CD14-positive monocyte (primary cell): ENCODE measurements at regions not wholly inside any gene's neighbourhood (a gene's known extent, or its start where the extent isn't known, plus 50 kb on each side); places are given as distances from the start of the nearest gene placed in this dataset.

Experiments used
- DNase-seq, 3 donors: peaks; one replicate each; pipeline ENCODE4 v3.0.0-alpha.2; 2011 to 2022
- H2AFZ ChIP-seq: 2 replicates; pipeline ENCODE4 v1.6.0; 2012; ENCODE audit warnings: mild to moderate bottlenecking, low read depth, low read length, inconsistent platforms; ENCODE audit not compliant: insufficient read depth, poor library complexity, severe bottlenecking
- H3K27ac ChIP-seq, 2 donors: 1 replicate in 1 of 2; 2 replicates in 1 of 2; pipeline ENCODE4 v1.5.1; 2012 to 2013; ENCODE audit warnings: low read length in 2 of 2, control low read depth in 1 of 2, inconsistent platforms in 1 of 2, low read depth in 1 of 2, mild to moderate bottlenecking in 1 of 2
- H3K27me3 ChIP-seq, 2 donors: one replicate each; pipeline versions ENCODE4 v1.6.0 to v1.6.1; 2011 to 2013; ENCODE audit warnings: low read length in 2 of 2; ENCODE audit not compliant: control insufficient read depth in 2 of 2, insufficient read depth in 2 of 2
- H3K36me3 ChIP-seq, 2 donors: replicated peaks in 1 of 2; 1 replicate in 1 of 2; 2 replicates in 1 of 2; pipeline versions ENCODE4 v1.5.1 to v1.6.1; 2012 to 2013; ENCODE audit warnings: low read length in 2 of 2, control low read depth in 1 of 2, inconsistent platforms in 1 of 2, mild to moderate bottlenecking in 1 of 2; ENCODE audit not compliant: insufficient read depth in 2 of 2, control insufficient read depth in 1 of 2
- H3K4me1 ChIP-seq, 2 donors: 1 replicate in 1 of 2; 2 replicates in 1 of 2; pipeline versions ENCODE4 v1.5.1 to v1.6.1; 2012 to 2013; ENCODE audit warnings: low read length in 2 of 2, control low read depth in 1 of 2, inconsistent platforms in 1 of 2, mild to moderate bottlenecking in 1 of 2, moderate library complexity in 1 of 2; ENCODE audit not compliant: insufficient read depth in 2 of 2, control insufficient read depth in 1 of 2
- H3K4me2 ChIP-seq: replicated peaks from 2 replicates; pipeline ENCODE3; 2012; ENCODE audit warnings: low read length, moderate library complexity, mild to moderate bottlenecking; ENCODE audit not compliant: poor library complexity, severe bottlenecking; ENCODE audit errors: extremely low read depth
- H3K4me3 ChIP-seq, 3 experiments: fragments of 200-600 bp in 1 of 3; sonication (generic) in 1 of 3; replicated peaks in 1 of 3; 1 replicate in 2 of 3; 2 replicates in 1 of 3; pipeline ENCODE4 v1.5.1; 2011 to 2013; ENCODE audit warnings: low read length in 3 of 3, mild to moderate bottlenecking in 3 of 3, control low read depth in 2 of 3, low read depth in 2 of 3, inconsistent platforms in 1 of 3, moderate library complexity in 1 of 3
- H3K79me2 ChIP-seq: 2 replicates; pipeline ENCODE4 v1.6.0; 2012; ENCODE audit warnings: mild to moderate bottlenecking, control low read depth, inconsistent platforms, low read length, moderate library complexity; ENCODE audit not compliant: insufficient read depth
- H3K9ac ChIP-seq: 2 replicates; pipeline ENCODE4 v1.6.0; 2017; ENCODE audit warnings: low read length, mild to moderate bottlenecking; ENCODE audit not compliant: insufficient read depth, poor library complexity, severe bottlenecking
- H3K9me3 ChIP-seq, 2 donors: replicated peaks in 1 of 2; 1 replicate in 1 of 2; 2 replicates in 1 of 2; pipeline versions ENCODE4 v1.5.1 to v1.6.1; 2012 to 2013; ENCODE audit warnings: low read length in 2 of 2, control low read depth in 1 of 2; ENCODE audit not compliant: control insufficient read depth in 1 of 2, insufficient read depth in 1 of 2
- H4K20me1 ChIP-seq: 2 replicates; pipeline ENCODE4 v1.6.0; 2012; ENCODE audit warnings: mild to moderate bottlenecking, low read length, control low read depth, moderate library complexity; ENCODE audit not compliant: insufficient read depth
- H3K27ac Mint-ChIP-seq, 7 donors: one replicate each; pipeline ENCODE4 v1.8.0; 2020; ENCODE audit warnings: mild to moderate bottlenecking in 7 of 7, mixed read lengths in 7 of 7, moderate library complexity in 6 of 7, inconsistent platforms in 2 of 7
- H3K27me3 Mint-ChIP-seq, 3 donors: one replicate each; pipeline ENCODE4 v1.8.0; 2021 to 2022; ENCODE audit warnings: low read depth in 3 of 3, mild to moderate bottlenecking in 3 of 3, mixed read lengths in 3 of 3, moderate library complexity in 3 of 3, inconsistent platforms in 1 of 3
- H3K36me3 Mint-ChIP-seq, 2 donors: one replicate each; pipeline ENCODE4 v1.8.0; 2020; ENCODE audit warnings: mixed read lengths in 2 of 2, inconsistent platforms in 1 of 2, mild to moderate bottlenecking in 1 of 2
- H3K4me1 Mint-ChIP-seq: one replicate; pipeline ENCODE4 v1.8.0; 2020; ENCODE audit warnings: mild to moderate bottlenecking, mixed read lengths
- H3K4me3 Mint-ChIP-seq, 2 donors: one replicate each; pipeline ENCODE4 v1.8.0; 2020; ENCODE audit warnings: mild to moderate bottlenecking in 2 of 2, mixed read lengths in 2 of 2, moderate library complexity in 1 of 2
- H3K9me3 Mint-ChIP-seq, 7 donors: one replicate each; pipeline ENCODE4 v1.8.0; 2020 to 2022; ENCODE audit warnings: mixed read lengths in 7 of 7, mild to moderate bottlenecking in 6 of 7, moderate library complexity in 6 of 7, inconsistent platforms in 2 of 7
- WGBS: methylation state at CpG from one replicate; pipeline ENCODE4 v1.1.5; 2013; ENCODE audit warnings: missing lambda C conversion rate; ENCODE audit not compliant: insufficient coverage; 5-methylcytosine and 5-hydroxymethylcytosine counted together
- intact Hi-C, 2 donors: fragments of 100-400 bp; cut with micrococcal nuclease; formaldehyde crosslinking; loops; one replicate each; pipeline versions ENCODE4 v1.15.0 to v1.15.1; 2023
- TF ChIP-seq, protein P1 (sequence below): fragments of 200-600 bp; IDR thresholded peaks from one replicate; pipeline ENCODE4 v1.8.0; 2022; ENCODE audit warnings: antibody characterized with exemption, mild to moderate bottlenecking

DNA sequence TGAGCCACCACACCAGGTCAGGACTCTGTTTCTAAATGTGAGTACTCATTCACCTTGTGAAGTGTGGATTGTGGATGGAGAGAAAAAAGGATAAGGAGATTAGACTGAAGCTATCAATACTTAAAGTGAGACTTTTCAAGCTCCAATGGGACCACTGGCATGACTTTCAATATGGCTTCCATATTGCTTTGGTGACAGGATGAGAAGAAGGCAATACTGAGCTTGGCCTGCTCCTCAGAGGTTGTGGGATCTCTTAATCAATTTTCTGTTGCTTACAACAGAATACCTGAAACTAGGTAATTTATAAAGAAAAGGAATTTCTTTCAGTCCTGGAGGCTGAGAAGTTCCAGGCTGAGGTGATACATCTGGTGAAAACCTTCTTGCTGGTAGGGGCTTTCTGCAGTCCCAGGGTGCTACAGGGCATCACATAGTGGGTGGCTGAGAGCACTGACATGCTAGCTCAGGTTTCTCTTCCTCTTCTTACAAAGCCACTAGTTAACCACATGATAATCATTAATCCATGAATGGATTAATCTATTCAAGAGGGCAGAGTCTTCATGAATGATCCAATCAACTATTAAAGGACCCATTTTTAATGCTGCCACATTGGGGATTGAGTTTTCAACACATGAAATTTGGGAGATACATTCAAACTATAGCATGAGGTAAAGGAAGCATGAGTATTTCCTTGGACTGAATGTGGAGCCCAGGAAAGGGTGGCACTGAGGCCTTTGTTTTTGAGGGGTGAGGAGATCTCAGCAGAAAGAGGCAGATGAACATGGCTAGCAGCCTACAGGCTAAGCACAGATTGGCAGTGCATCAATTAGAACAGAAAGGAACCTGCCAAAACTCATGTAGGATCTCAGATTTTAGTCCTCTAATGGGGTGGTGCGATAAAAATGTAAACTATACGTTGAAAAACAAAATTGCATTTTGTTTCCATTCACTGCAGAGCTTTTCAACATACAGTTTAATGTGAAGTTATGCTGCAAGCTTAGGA, 274.5 kb downstream of the PIK3C3 start:
- Histone ChIP-seq H3K9ac (no peak overlapping the region), H3K36me3 (no peaks in the 10 kb centered on the region), H3K79me2 (no peaks in the 10 kb centered on the region), H3K27me3 (no peaks in the 10 kb centered on the region), H4K20me1 (no peaks in the 10 kb centered on the region), H3K4me2 (no peak overlapping the region), H3K4me3 (no peak overlapping the region), H2AFZ (no peak overlapping the region), H3K9me3 (no peaks in the 10 kb centered on the region), H3K4me1 (no peaks in the 10 kb centered on the region), H3K27ac (no peak overlapping the region)
- no peaks in the 10 kb centered on the region for H3K4me1 Mint-ChIP-seq
- TF ChIP-seq, protein P1, sequence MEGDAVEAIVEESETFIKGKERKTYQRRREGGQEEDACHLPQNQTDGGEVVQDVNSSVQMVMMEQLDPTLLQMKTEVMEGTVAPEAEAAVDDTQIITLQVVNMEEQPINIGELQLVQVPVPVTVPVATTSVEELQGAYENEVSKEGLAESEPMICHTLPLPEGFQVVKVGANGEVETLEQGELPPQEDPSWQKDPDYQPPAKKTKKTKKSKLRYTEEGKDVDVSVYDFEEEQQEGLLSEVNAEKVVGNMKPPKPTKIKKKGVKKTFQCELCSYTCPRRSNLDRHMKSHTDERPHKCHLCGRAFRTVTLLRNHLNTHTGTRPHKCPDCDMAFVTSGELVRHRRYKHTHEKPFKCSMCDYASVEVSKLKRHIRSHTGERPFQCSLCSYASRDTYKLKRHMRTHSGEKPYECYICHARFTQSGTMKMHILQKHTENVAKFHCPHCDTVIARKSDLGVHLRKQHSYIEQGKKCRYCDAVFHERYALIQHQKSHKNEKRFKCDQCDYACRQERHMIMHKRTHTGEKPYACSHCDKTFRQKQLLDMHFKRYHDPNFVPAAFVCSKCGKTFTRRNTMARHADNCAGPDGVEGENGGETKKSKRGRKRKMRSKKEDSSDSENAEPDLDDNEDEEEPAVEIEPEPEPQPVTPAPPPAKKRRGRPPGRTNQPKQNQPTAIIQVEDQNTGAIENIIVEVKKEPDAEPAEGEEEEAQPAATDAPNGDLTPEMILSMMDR = no peak
- peaks cover 0 to 2% (median 0%) of the 10 kb centered on the region in 3 donors for H3K27me3 Mint-ChIP-seq
- no peak overlapping the region for H3K27ac Mint-ChIP-seq
- no peak for DNase-seq
- peaks cover 0 to 1% (median 0%) of the 10 kb centered on the region in 7 donors for H3K9me3 Mint-ChIP-seq
- no peaks in the 10 kb centered on the region for H3K36me3 Mint-ChIP-seq
- no CpG with 5 or more reads among the region's 2 CpGs for WGBS
- H3K4me3 Mint-ChIP-seq = no peak overlapping the region
- intact Hi-C loops = no loop called here

DNA sequence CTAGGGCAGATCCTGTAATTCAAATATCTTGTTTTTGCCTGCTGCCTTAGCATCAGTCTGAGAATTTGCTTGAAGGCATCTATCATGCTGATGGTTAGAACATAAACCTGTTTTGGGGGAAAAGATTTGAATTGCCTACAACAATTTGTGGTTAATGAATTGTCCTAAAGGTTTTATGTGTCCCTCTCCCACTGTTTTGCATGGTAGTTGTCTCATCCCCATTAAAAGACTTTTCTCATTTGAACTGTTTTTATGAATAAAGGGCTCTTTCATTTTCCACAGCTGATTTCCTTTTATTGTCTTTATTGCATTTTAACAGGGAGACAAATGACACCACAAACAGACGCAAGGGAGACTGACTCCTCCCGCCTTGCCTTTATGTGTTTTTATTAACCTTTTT, 275.6 kb downstream of the PIK3C3 start:
- no peaks in the 10 kb centered on the region for H4K20me1 ChIP-seq
- H3K27ac ChIP-seq = no peak overlapping the region
- no peak overlapping the region for H2AFZ ChIP-seq
- H3K36me3 ChIP-seq = no peaks in the 10 kb centered on the region
- H3K9ac ChIP-seq = no peak overlapping the region
- no peaks in the 10 kb centered on the region for H3K79me2 ChIP-seq
- TF ChIP-seq, protein P1 = no peak
- H3K27me3 Mint-ChIP-seq = peaks cover 0 to 2% (median 0%) of the 10 kb centered on the region in 3 donors
- no peak overlapping the region for H3K27ac Mint-ChIP-seq
- no peak overlapping the region for H3K4me3 Mint-ChIP-seq
- no peaks in the 10 kb centered on the region for H3K9me3 ChIP-seq
- no peaks in the 10 kb centered on the region for H3K36me3 Mint-ChIP-seq
- H3K27me3 ChIP-seq = no peaks in the 10 kb centered on the region
- peaks cover 0 to 3% (median 0%) of the 10 kb centered on the region in 7 donors for H3K9me3 Mint-ChIP-seq
- no peaks in the 10 kb centered on the region for H3K4me1 Mint-ChIP-seq
- WGBS = no CpG with 5 or more reads among the region's 2 CpGs
- H3K4me3 ChIP-seq = no peak overlapping the region
- H3K4me1 ChIP-seq = no peaks in the 10 kb centered on the region
- DNase-seq = no peak
- H3K4me2 ChIP-seq = no peak overlapping the region
- intact Hi-C loops = no loop called here
